Liver (tissue), 8 donors: ENCODE measurements at regions not wholly inside any gene's neighbourhood (a gene's known extent, or its start where the extent isn't known, plus 50 kb on each side); places are given as distances from the start of the nearest gene placed in this dataset.

Source experiments
- DNase-seq: peaks from one replicate; pipeline ENCODE4 v3.0.0-alpha.2; 2017; ENCODE audit warnings: low spot score
- H3K27ac ChIP-seq, 2 donors: one replicate each; pipeline ENCODE4 v1.7.0; 2013; ENCODE audit warnings: inconsistent platforms in 2 of 2, low read length in 2 of 2, control low read depth in 1 of 2, low read depth in 1 of 2, mild to moderate bottlenecking in 1 of 2
- H3K27me3 ChIP-seq, 4 donors: one replicate each; pipeline versions ENCODE4 v1.6.1 to v1.7.0; 2013; ENCODE audit warnings: low read length in 3 of 4, inconsistent platforms in 1 of 4, mild to moderate bottlenecking in 1 of 4, moderate library complexity in 1 of 4; ENCODE audit not compliant: control insufficient read depth in 4 of 4, insufficient read depth in 4 of 4
- H3K36me3 ChIP-seq, 4 donors: one replicate each; pipeline versions ENCODE4 v1.6.1 to v1.7.0; 2013; ENCODE audit warnings: low read length in 3 of 4, mild to moderate bottlenecking in 3 of 4, low read depth in 1 of 4, moderate library complexity in 1 of 4; ENCODE audit not compliant: control insufficient read depth in 4 of 4, insufficient read depth in 3 of 4
- H3K4me1 ChIP-seq, 4 donors: one replicate each; pipeline versions ENCODE4 v1.6.1 to v1.7.0; 2013; ENCODE audit warnings: low read length in 3 of 4, mild to moderate bottlenecking in 3 of 4, moderate library complexity in 1 of 4; ENCODE audit not compliant: control insufficient read depth in 4 of 4, insufficient read depth in 4 of 4
- H3K4me3 ChIP-seq, 3 donors: one replicate each; pipeline versions ENCODE4 v1.6.1 to v1.7.0; 2013; ENCODE audit warnings: low read length in 3 of 3, control low read depth in 1 of 3, low read depth in 1 of 3, mild to moderate bottlenecking in 1 of 3
- H3K9ac ChIP-seq, 2 donors: one replicate each; pipeline ENCODE4 v1.7.0; 2013; ENCODE audit warnings: low read length in 2 of 2, mild to moderate bottlenecking in 2 of 2, moderate library complexity in 2 of 2, control low read depth in 1 of 2, low read depth in 1 of 2
- H3K9me3 ChIP-seq, 4 donors: one replicate each; pipeline versions ENCODE4 v1.6.1 to v1.7.0; 2013; ENCODE audit warnings: low read length in 3 of 4; ENCODE audit not compliant: control insufficient read depth in 4 of 4
- EGR1 ChIP-seq, 2 donors: IDR thresholded peaks; 2 replicates each; pipeline ENCODE4 v1.6.1; 2016 to 2018; ENCODE audit warnings: antibody characterized with exemption in 2 of 2, low read depth in 2 of 2
- FOXA1 ChIP-seq: IDR thresholded peaks from 2 replicates; pipeline ENCODE4 v1.6.1; 2016; ENCODE audit warnings: antibody characterized with exemption
- HNF4G ChIP-seq: IDR thresholded peaks from 2 replicates; pipeline ENCODE4 v1.6.1; 2016; ENCODE audit warnings: antibody characterized with exemption
- RAD21 ChIP-seq, 2 donors: IDR thresholded peaks; 2 replicates each; pipeline ENCODE4 v1.6.1; 2016; ENCODE audit warnings: antibody characterized with exemption in 2 of 2, mild to moderate bottlenecking in 2 of 2
- RXRA ChIP-seq, 2 donors: IDR thresholded peaks; 2 replicates each; pipeline ENCODE4 v1.6.1; 2017 to 2018; ENCODE audit warnings: antibody characterized with exemption in 2 of 2, mild to moderate bottlenecking in 1 of 2
- SP1 ChIP-seq: IDR thresholded peaks from 2 replicates; pipeline ENCODE4 v1.6.1; 2018; ENCODE audit warnings: antibody characterized with exemption, mild to moderate bottlenecking
- TAF1 ChIP-seq: conservative IDR thresholded peaks from 2 replicates; pipeline ENCODE4 v1.6.1; 2016; ENCODE audit warnings: antibody characterized with exemption, mild to moderate bottlenecking
- YY1 ChIP-seq: IDR thresholded peaks from 2 replicates; pipeline ENCODE4 v1.6.1; 2016; ENCODE audit warnings: antibody characterized with exemption, mild to moderate bottlenecking
- WGBS: extraction: QIAGEN DNeasy Blood & Tissue Kit; methylation state at CpG from one replicate; pipeline ENCODE4 v1.1.7; 2013; 5-methylcytosine and 5-hydroxymethylcytosine counted together
- TF ChIP-seq, protein P1 (sequence below): IDR thresholded peaks from 2 replicates; pipeline ENCODE4 v1.6.1; 2016; ENCODE audit warnings: antibody characterized with exemption
- TF ChIP-seq, protein P2 (sequence below): IDR thresholded peaks from 2 replicates; pipeline ENCODE4 v1.6.1; 2016; ENCODE audit warnings: antibody characterized with exemption
- TF ChIP-seq, protein P3 (sequence below): IDR thresholded peaks from 2 replicates; pipeline ENCODE4 v1.6.1; 2016; ENCODE audit warnings: antibody characterized with exemption, mild to moderate bottlenecking
- TF ChIP-seq, protein P4 (sequence below): fragments of 150-350 bp; IDR thresholded peaks from 2 replicates; pipeline ENCODE4 v1.5.1; 2017; ENCODE audit warnings: improper control_type of control experiment, low read depth, low read length; ENCODE audit not compliant: missing input control
- donor health status: healthy.
- donor health status: healthy.
- donor health status: healthy.
- donor health status: healthy.
- donor health status: healthy.

DNA sequence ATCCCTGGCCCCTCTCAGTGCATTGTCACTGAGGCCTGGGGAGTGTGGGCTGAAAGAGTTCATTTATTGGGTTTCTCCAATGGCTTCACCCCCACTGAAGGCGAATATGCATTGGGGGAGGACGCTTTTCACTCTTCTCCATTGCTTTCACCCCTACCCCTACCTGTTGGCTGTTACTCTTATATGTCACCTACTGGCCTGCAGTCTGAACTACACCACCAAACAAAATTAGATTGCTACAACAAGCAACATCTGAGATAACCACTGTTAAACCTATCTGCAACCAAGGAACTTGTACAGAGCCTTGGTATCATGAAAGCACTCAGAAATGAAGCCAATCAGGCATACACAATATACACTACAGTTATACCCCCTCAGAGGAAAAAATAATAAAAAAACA is 203.7 kb downstream of the REEP3 start (continued):
- TF ChIP-seq, protein P1, sequence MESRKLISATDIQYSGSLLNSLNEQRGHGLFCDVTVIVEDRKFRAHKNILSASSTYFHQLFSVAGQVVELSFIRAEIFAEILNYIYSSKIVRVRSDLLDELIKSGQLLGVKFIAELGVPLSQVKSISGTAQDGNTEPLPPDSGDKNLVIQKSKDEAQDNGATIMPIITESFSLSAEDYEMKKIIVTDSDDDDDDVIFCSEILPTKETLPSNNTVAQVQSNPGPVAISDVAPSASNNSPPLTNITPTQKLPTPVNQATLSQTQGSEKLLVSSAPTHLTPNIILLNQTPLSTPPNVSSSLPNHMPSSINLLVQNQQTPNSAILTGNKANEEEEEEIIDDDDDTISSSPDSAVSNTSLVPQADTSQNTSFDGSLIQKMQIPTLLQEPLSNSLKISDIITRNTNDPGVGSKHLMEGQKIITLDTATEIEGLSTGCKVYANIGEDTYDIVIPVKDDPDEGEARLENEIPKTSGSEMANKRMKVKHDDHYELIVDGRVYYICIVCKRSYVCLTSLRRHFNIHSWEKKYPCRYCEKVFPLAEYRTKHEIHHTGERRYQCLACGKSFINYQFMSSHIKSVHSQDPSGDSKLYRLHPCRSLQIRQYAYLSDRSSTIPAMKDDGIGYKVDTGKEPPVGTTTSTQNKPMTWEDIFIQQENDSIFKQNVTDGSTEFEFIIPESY, result no peak
- TF ChIP-seq RAD21 (IDR thresholded peaks at IDR 0.05), result no peak
- no peak for TF ChIP-seq EGR1 (IDR thresholded peaks at IDR 0.05; ENCODE audit: low read depth in 2 of 2)
- TF ChIP-seq FOXA1, result no peak
- TF ChIP-seq, protein P2, sequence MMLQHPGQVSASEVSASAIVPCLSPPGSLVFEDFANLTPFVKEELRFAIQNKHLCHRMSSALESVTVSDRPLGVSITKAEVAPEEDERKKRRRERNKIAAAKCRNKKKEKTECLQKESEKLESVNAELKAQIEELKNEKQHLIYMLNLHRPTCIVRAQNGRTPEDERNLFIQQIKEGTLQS, result no peak

DNA sequence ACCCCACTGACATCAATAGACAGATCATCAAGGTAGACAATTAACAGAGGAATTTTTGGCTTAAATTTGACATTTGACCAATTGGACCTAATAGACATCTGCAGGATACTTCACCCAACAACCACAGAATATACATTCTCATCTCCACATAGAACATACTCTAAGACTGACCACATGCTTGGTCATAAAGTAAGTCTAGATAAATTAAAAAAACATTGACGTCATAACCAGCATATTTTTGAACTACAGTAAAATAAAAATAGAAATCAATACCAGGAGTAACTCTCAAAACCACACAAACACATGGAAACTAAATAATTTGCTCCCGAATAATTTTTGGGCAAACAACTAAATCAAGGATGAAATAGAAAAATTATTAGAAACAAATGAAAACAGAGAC is 205.7 kb downstream of the REEP3 start:
- TF ChIP-seq TAF1 (no peak), RAD21 (IDR thresholded peaks at IDR 0.05) (no peak), HNF4G (no peak), SP1 (no peak), RXRA (IDR thresholded peaks at IDR 0.05) (no peak), FOXA1 (no peak), YY1 (no peak), EGR1 (IDR thresholded peaks at IDR 0.05; ENCODE audit: low read depth in 2 of 2) (no peak)
- TF ChIP-seq, protein P3, sequence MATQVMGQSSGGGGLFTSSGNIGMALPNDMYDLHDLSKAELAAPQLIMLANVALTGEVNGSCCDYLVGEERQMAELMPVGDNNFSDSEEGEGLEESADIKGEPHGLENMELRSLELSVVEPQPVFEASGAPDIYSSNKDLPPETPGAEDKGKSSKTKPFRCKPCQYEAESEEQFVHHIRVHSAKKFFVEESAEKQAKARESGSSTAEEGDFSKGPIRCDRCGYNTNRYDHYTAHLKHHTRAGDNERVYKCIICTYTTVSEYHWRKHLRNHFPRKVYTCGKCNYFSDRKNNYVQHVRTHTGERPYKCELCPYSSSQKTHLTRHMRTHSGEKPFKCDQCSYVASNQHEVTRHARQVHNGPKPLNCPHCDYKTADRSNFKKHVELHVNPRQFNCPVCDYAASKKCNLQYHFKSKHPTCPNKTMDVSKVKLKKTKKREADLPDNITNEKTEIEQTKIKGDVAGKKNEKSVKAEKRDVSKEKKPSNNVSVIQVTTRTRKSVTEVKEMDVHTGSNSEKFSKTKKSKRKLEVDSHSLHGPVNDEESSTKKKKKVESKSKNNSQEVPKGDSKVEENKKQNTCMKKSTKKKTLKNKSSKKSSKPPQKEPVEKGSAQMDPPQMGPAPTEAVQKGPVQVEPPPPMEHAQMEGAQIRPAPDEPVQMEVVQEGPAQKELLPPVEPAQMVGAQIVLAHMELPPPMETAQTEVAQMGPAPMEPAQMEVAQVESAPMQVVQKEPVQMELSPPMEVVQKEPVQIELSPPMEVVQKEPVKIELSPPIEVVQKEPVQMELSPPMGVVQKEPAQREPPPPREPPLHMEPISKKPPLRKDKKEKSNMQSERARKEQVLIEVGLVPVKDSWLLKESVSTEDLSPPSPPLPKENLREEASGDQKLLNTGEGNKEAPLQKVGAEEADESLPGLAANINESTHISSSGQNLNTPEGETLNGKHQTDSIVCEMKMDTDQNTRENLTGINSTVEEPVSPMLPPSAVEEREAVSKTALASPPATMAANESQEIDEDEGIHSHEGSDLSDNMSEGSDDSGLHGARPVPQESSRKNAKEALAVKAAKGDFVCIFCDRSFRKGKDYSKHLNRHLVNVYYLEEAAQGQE, result no peak
- TF ChIP-seq, protein P2, result no peak
- TF ChIP-seq, protein P1, result no peak
- TF ChIP-seq, protein P4, sequence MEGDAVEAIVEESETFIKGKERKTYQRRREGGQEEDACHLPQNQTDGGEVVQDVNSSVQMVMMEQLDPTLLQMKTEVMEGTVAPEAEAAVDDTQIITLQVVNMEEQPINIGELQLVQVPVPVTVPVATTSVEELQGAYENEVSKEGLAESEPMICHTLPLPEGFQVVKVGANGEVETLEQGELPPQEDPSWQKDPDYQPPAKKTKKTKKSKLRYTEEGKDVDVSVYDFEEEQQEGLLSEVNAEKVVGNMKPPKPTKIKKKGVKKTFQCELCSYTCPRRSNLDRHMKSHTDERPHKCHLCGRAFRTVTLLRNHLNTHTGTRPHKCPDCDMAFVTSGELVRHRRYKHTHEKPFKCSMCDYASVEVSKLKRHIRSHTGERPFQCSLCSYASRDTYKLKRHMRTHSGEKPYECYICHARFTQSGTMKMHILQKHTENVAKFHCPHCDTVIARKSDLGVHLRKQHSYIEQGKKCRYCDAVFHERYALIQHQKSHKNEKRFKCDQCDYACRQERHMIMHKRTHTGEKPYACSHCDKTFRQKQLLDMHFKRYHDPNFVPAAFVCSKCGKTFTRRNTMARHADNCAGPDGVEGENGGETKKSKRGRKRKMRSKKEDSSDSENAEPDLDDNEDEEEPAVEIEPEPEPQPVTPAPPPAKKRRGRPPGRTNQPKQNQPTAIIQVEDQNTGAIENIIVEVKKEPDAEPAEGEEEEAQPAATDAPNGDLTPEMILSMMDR, result no peak
- WGBS, result 91% methylated on average over 2 of the region's 2 CpGs
- Histone ChIP-seq H3K9ac (no peak overlapping the region), H3K4me1 (no peaks in the 10 kb centered on the region), H3K27ac (no peak overlapping the region), H3K27me3 (no peaks in the 10 kb centered on the region), H3K9me3 (no peaks in the 10 kb centered on the region), H3K4me3 (no peak overlapping the region), H3K36me3 (no peaks in the 10 kb centered on the region)
- no peak for DNase-seq
